MG63 (cell line): ENCODE measurements at regions not wholly inside any gene's neighbourhood (a gene's known extent, or its start where the extent isn't known, plus 50 kb on each side); places are given as distances from the start of the nearest gene placed in this dataset.

Source experiments
- DNase-seq: peaks from one replicate; pipeline ENCODE4 v3.0.0-alpha.2; 2020
- H3K27me3 ChIP-seq: fragments of 250-450 bp; sonication (Bioruptor Pico); 2 replicates; pipeline ENCODE4 v1.5.1; 2020; ENCODE audit warnings: mild to moderate bottlenecking, moderate library complexity
- H3K36me3 ChIP-seq: fragments of 250-450 bp; sonication (Bioruptor Pico); 2 replicates; pipeline ENCODE4 v1.5.1; 2020; ENCODE audit warnings: mild to moderate bottlenecking, moderate library complexity
- H3K4me3 ChIP-seq: fragments of 250-450 bp; sonication (Bioruptor Pico); 2 replicates; pipeline ENCODE4 v1.5.1; 2020; ENCODE audit warnings: mild to moderate bottlenecking, moderate library complexity
- H3K9me3 ChIP-seq: fragments of 250-450 bp; sonication (Bioruptor Pico); 2 replicates; pipeline ENCODE4 v1.5.1; 2020; ENCODE audit warnings: mild to moderate bottlenecking, moderate library complexity

GRCh38 chr6:81808851-81809570 is 56.5 kb upstream of the TENT5A start:
- no peak for DNase-seq
- no peaks in the 10 kb centered on the region for H3K27me3 ChIP-seq
- no peaks in the 10 kb centered on the region for H3K9me3 ChIP-seq
- H3K4me3 ChIP-seq, result no peak overlapping the region
- no peaks in the 10 kb centered on the region for H3K36me3 ChIP-seq

GRCh38 chr6:81806793-81807565 is 54.5 kb upstream of the TENT5A start:
- Histone ChIP-seq H3K36me3 (no peaks in the 10 kb centered on the region), H3K9me3 (no peaks in the 10 kb centered on the region), H3K27me3 (no peaks in the 10 kb centered on the region), H3K4me3 (no peak overlapping the region)
- no peak for DNase-seq

GRCh38 chr6:81802356-81802755 is 49.9 kb upstream of the TENT5A start:
- H3K4me3 ChIP-seq, result no peak overlapping the region
- H3K27me3 ChIP-seq, result no peaks in the 10 kb centered on the region
- no peaks in the 10 kb centered on the region for H3K36me3 ChIP-seq
- H3K9me3 ChIP-seq, result no peaks in the 10 kb centered on the region
- DNase-seq, result no peak
